ENCODE measurements at regions not wholly inside any gene's neighbourhood (a gene's known extent, or its start where the extent isn't known, plus 50 kb on each side); places are given as distances from the start of the nearest gene placed in this dataset.

DNA sequence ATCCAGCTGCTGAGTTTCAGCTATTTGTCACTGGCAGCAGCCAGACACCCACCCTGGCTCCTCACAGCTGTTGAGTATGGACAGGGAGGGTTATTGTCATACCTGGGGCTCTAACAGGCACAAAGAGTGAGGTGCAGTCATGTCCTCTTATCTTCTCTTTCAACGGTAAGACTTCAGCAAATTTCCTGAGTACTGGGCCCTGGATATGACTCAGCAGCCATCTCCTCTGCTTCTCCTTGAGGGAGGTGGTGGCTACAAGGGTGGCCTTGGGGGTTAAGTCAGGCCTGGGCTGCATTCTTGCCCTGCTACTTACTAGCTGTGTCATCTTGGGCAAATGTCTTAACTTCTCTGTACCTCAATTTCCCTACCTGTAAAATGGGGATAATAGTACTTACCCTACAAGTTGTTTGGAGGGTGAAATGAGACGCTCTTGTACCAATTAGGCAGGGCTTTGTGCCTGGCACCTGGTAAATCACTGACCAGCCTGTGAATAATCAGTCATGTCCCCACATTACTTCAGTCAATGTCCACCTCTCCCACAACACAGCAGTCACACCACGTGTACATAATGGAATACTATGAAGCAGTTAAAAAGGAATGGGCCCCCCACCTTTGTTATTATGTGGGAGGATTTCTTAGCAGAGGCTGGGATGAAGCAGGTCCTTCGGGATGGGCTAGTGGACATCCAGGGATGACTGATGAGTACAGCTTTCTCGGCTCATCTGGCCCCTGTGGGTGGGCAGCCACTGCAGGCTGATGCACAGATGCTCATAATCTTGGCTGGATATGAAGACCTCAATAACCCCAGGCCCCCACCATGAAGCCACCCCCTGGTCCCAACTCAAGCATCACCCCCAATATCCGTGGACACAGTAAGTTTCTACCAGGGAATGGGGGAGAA, 528.8 kb downstream of the SHQ1 start:
- DNase-seq = no peak

DNA sequence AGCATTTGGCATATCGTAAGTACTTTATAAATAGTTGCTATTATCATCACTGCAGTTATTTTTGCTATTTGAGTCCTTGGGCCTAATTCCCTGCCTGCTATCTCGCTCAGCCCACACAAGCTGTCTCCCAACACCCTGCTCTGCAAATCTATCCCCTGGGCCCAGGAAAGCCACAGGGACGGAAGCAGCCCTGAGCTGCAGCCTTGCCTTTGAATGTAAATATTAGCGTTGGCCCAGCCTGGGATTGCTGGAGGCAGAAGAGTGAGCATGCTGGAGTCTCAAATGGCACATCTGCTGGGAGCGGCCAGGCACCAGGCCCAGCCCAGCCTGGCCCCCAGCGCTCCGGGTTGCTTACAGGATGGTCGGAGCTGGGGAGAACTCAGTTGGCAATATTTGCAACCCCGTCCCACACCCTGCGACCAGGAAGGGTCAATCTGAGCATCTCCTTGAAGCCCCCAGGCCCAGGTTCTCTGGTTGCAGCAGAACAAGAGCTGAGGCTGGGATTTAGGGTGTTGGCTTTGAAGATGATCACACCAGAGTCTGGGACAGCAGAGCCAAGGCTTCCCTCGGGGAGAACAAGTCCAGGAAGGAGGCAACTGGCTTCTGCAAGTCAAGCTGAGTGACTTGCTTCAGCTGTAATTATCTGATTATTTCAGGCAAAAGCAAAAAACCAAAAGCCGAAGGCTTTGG, 529.6 kb downstream of the SHQ1 start:
- DNase-seq = no peak

DNA sequence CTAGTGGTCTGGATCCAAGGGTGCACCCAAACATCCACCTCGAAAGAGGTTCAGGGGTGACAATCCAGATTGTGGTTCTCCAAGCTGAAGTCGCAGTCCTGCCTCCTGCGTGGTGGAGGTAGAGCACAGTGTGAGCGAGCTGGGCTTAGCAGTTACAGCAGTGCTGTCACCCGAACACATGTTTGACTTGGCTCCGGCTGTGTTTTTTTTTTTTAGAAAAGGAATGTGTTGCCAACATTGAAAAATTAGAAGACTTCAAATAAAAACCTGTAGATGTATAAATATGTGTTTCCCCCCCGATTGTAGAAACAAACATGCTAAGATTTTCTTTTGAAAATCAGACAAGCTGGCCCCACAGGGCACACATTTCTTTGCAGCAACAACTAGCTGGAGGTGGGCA, 530.8 kb downstream of the SHQ1 start:
- no peak for DNase-seq

DNA sequence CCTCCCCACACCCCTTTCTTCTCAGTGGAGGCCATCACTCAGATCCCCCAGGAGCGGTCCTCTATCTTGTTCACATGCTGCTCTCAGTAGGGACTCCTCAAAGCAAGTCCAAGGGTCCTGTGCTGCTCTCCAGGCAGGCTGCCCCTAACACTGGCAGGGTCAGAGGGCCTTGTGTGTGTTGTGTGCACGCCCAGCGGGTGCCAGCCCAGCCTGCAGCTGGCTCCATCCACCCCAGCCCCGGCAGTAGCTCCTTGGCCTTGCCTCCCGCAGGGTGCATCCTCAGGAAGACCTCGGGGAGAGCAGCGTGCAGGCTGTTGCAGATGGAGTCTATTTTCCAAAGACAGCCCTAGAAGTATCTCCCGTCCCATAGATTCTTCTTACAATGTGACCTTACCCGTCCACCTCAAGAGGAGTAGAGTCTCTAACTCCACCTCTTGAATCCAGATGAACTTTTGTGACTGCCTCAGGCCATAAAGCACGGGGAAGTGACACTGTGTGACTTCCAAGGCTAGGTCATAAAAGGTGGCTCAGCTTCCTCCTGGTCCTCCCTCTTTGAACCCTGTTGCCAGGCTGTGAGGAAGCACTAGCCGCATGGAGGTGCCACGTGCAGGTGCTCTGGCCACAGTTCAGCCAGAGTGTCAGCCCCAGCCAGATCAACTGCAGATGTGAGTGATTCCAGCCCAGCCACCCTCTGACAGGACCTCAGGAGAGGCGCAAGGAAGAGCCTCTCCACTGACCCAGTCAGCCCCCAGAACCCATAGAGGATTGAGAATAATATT, 531.6 kb downstream of the SHQ1 start:
- DNase-seq = no peak

DNA sequence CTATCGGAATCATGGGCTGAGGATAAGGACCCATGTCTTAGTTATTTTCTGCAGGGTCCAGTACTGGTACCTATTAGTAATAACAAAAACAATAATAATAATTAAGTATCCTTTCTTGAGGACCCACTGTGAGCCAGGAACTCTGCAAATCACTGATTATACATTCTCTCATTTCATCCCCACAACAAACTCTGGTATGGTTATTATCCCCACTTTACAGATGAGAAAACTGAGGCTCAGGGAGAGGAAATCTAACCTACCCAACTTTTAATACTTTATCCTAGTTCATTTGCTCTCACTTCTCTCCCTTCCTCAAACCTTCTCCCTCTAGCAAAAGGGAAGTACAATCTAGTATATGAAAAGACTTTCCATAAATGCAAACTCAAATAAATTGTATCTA, 528.4 kb upstream of the PROK2 start:
- DNase-seq = no peak

DNA sequence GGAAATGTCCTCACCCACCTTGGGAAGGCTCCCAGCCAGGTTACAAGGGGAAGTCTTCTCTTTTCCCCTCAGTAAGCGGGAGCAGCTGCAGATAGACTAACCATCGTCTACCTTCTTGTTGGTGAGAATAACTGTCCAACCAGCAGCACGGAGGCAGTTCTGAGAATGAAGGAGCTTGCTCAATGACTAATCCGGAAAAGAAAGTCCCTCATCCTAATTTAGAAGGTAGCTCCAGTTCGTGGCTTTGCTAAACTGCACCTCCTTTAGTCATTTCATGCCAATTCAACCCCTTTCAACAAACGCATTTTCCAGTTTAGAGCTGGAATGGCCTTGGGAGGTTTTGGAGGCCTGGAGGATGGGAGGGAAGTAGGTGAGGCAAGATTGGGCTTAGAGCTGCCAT, 527.4 kb upstream of the PROK2 start:
- no peak for DNase-seq

DNA sequence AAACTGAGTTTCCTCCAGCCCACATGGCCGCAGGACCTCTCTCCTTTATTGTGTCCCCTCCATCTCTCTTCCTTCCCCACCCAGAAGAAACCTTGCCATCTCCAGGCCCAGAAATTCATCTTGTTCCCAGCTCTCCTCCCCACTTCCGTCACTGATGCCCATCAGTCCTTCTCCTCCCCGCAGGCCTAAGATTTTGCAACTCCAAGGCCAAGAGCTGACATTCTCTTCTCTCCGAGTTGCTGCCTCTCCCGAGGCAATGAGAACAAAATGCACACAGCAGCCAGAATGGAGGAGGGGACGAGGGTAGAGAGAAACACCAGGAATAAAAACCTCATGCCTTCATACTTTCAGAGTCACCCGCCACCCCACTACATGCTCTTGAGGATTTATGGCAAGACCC, 526.5 kb upstream of the PROK2 start:
- no peak for DNase-seq

DNA sequence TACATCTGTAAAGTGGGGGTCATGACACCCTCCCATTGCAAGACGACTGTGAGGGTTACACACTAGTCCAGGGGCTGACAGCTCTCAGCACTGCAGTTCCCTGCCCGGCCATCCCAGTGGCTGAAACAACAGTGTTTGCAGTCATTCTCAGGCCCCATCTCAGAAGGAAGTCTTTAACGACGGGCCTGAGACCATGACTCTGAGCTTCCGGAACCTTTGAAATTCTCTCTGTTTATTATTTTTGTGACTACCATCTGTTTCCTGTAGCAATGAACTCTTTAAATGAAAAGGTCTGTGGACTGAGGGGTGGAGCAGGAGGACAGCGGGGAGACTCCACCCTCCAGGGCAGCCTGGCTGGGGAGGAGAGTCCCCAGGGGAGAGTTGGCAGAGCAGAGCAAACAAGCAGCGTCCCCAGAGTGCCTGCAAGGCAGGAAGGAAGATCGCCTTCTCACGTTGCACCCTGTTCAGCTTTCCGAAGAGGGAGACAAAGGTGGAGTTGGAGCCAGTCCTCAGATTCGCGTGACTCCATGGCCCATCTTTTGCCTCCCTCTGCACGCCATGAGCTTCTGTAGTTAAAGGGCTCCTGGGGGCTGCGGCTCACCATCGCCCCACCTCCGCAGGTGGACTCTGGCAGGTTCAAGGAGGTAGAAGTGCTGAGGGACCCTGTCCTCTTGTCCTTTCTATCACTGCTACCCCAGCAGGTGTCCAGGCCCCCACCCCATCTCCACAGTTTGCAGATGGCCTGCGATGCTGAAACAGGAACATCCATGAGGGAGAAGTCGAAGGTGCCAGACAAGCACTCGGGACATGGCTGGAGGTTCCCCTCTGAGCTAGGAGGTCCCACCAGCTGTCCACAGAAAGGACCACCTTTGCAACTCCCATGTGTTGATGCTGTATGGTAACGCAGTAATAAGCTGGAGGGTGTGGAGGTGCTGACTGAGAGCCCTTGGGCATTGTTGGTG, 525.8 kb upstream of the PROK2 start:
- DNase-seq = no peak

DNA sequence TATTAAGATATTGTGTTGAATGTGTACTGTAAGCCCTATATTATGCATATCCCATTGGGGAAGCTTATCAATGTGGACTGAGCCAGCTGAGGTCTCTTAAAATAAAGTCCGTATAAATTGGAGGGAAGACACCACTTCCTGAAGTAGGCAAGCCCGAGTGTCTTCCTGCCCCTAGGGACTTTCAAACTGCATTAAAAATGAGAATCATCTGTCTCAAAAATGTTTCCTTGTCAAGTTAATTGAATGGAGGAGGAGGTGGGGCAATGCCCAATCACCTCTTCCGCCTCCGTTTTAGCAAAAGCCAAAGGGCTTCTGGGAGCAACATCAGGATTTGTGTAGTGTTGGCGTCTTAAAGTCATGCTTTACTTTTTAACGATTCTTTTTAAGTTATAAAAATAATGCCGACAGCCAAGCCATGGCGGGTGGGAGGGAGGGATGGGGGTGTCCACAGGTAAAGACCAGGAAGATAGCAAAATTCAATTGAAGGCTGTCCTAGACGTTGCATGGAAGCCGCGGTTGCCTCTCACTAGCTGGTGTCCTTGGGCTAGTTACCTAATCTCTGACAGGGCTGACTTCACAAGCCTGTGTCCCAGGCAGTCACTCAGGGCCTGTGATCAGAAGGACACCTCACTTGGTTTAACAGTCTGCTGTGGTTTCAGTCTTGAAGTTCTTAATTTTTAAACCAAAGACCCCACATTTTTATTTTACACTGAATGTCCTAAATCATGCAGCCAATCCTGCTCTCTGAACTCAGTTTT, 524.9 kb upstream of the PROK2 start:
- DNase-seq = no peak

DNA sequence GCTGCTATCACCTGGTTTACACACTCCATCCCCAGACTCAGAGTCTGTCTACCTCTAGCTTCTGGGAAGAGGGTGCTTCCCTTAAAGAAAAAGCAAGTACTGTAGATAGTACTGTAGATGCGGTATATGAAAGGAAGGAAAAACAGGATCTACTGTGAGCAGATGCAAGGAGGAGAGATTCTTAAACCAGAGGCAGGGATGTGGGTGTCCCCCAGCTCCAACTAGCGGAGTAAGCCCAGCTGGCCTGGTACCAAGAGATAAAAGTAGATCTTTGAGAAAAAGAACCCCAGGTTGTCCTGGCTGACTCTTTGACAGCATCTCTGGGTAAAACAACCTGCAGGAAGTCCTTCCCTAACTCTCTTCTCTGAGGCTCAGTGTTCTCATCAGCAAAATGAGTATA, 523.7 kb upstream of the PROK2 start:
- no peak for DNase-seq

DNA sequence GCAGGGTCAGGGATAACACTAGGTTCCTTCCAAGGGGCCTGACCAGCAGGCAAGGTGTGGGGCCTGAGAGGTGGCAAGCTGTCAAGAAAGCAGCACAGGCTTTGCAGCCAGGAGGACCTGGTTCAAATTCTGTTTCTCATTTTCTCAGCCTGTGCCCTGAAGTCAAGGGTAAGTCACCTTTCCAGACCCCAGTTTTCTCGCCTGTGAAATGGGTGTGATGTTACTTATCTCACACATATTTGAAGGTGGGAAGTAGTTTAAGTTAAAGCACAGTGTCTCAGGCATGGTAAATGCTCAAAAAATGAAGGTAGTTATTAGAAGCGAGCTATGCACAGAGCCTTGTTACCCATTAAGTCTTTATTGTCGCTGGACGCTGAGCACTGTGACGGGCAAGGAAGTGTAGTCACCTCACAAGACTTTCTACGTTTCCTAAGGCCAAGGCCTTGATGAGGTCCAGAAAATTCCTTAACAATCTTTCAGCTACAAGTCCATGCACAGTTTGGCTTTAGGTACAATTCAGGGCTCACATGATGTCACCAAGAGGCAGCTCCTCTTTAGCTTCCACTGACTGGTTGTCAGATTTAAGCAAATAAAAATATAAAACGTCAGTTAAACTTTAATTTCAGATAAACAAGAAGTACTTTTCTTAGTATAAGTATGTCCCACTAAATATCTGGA, 522.6 kb upstream of the PROK2 start:
- DNase-seq = no peak

DNA sequence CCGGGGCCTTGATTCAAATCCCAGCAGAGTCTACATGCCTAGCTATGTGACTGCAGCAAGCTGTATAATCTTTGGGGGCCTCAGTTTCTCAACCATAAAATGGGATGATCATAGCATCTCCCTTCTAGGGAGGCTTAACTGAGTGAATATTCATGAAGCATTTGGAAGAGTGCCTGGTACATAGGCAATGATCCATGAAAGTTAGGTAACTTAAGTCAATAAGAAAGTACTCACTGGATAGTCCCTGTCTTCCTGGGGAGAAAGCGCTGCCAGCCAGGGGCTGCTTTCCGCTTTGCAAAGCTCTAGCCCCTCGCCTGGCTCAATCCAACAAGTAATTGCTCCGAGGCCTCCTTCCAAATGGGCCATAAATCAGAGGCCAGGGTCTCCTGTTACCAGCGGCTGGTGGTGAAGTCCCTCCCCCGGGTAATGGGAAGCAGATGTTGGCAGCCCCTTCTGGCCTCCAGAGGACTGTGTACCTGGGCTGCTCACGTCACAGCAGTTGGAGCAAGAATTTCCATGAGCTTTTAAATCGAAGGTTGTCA, 521.9 kb upstream of the PROK2 start:
- no peak for DNase-seq

DNA sequence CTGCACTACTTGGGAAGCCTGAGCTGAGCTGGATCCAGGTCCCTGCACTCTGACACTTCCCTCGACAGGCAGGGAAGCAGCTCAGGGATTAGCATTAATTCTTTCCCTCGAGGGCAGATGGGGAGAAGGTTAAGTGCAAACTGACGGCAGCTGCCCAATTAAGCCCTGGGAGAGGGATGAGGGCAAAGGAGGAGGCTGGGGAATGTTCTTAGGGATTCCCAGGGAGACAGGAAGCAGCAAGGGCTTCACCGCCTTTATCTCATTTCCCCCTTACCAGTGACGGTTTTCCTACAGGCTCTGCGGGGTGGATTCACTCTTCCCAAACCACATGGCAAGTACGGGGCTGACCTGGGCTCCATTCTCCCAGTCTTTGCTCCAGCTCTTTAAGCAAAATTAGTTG, 519.0 kb upstream of the PROK2 start:
- DNase-seq = no peak

DNA sequence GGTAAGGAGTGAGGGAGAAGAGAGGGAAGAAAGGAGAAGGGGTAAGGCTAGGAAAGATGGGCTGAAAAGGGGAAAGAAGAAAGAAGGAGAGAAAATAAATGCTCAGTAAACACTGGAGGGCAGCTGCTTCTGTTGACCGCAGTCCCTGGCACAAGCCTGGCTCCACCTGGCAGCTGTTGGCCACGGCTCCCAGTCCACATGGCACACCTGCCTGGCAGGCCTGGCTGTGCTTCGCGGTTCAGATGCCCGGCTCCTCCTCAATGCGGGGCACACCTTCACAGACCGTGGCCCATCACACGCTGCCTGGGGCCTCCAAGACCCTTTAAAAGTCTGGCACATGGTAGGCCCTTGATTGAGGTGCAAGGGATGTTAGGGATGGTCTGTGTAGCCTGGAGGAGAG, 516.8 kb upstream of the PROK2 start:
- no peak for DNase-seq

DNA sequence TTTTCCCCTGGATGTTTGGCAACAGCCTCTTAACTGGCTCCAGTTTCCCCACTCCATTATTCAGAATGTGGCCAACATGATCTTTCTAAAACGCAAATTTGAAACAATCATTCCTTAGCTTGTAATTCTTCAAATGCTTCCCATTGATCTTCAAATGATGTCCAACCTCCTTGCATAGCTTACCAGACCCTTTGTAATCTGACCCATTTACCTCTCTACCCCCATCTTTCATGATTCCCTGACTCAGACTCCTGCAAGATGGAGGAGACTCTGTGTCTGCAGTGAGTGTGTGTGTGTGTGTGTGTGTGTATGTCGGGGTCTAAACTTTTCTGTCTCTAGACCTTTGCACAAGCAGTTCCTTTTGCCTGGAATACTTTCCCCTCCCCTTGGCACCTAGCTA, 515.7 kb upstream of the PROK2 start:
- no peak for DNase-seq

DNA sequence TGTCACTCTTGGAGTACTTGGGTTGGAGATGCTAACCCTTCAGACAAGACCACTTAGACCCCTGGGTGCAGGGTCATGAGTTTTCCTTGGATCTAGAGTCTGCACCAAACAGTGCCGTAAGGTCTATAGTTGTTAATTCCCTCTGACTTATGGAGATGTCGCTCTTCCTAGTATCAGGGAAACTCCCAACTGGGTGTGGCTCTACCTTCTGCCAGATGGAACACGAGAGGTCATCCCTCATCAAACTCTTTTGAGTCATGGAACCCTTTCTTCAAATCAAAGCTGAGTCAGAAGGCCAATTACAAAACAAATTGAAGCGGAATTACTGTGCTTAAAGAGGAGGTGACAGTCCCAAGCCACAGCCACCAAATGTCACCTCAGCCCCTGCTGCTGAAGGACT, 514.9 kb upstream of the PROK2 start:
- DNase-seq = no peak

DNA sequence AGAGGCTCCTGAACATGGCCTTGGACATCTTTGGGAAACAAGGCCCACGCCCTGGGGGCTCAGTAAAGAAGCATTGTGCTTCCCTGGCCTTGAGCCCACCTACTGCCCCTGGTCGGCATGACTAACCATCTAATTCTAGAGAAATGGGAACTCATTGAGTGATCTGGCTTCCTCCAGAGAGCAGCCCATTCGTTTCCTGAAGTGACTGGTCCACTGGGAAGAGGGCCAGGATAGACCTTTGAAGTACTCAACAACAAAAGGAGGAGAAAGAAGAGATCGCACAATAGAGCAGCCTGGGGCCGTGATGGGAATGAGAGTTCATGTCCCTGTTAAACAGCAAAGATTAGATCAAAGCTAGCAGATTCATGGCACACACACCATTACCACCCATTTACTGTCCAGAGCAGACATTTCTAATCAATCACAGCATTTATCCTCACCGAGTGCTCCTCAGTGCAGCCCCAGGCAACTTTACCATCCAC, 514.4 kb upstream of the PROK2 start:
- no peak for DNase-seq

DNA sequence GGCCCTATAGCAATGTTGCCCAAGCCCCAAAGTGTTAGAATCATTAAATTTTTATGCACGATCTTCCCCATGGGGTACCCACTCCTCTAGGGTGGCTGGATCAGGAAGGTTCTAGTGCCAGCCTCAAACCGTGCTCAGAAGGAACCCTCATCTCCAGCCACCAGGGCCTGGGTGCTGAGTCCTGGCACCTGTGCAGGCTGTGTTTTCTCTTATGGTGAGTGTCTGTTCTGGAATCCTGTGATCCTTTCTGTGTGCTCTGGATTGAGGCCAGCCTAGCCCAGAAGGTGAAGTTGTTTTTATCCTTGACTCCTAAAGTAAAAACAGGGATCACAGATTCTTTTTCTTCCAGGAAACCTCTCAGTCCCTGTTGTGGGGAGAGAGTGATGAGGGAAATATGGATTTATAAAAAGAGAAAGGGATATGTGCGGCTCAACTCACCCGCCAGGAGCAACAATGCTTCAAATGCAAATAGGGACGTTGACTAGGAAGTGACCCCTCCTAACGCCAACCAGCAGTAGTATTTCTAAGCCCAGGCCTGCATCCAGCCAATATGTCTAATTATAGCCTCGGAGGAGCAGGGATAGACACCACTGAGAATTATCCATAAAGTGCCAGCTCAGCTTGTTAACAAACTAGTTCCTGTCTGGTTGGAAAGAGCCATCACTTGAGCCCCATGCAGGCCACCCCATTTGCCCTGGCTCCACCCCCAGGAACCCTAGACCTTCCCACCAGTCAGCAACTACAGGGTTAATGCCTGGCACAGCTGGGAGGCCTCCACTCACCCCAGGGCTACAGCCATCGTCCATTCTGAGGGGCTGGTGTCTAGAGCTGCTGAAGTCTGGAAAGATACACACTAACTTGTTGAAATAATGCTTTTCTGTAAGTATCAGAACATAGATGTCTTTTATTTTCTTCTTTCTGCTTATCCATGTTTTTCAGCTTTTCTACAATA, 513.5 kb upstream of the PROK2 start:
- no peak for DNase-seq

DNA sequence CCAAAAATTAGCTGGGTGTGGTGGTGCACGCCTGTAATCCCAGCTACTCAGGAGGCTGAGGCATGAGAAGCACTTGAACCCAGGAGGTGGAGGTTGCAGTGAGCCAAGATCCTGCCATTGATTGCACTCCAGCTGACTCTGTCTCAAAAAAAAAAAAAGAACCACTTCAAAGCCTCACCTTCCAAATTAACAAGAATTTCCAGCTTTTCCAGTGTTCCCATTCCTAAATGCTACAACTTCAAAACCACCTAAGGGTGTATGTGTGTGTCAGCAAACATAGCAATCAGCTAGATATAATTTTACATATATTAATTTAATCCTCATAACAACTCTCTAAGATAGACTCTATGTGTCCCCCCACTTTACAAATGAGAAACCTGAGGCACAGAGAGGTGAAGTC, 512.5 kb upstream of the PROK2 start:
- DNase-seq = no peak
